HUES48 (cell line): ENCODE measurements at regions not wholly inside any gene's neighbourhood (a gene's known extent, or its start where the extent isn't known, plus 50 kb on each side); places are given as distances from the start of the nearest gene placed in this dataset.

Source experiments
- H3K27ac ChIP-seq: one replicate; pipeline ENCODE4 v1.7.0; 2013; ENCODE audit warnings: low read depth, low read length, inconsistent platforms
- H3K27me3 ChIP-seq: 2 replicates; pipeline ENCODE4 v1.6.1; 2013; ENCODE audit warnings: mild to moderate bottlenecking, low read length; ENCODE audit not compliant: control insufficient read depth, insufficient read depth
- H3K36me3 ChIP-seq: 2 replicates; pipeline ENCODE4 v1.6.1; 2013; ENCODE audit warnings: low read length; ENCODE audit not compliant: control insufficient read depth, insufficient read depth
- H3K4me1 ChIP-seq: 2 replicates; pipeline ENCODE4 v1.6.1; 2013; ENCODE audit warnings: mild to moderate bottlenecking, low read length; ENCODE audit not compliant: control insufficient read depth, insufficient read depth
- H3K4me3 ChIP-seq: 2 replicates; pipeline ENCODE4 v1.5.1; 2013; ENCODE audit warnings: mild to moderate bottlenecking, low read depth, low read length
- H3K9ac ChIP-seq: 2 replicates; pipeline ENCODE4 v1.6.1; 2013; ENCODE audit warnings: mild to moderate bottlenecking, low read depth, low read length, moderate library complexity
- H3K9me3 ChIP-seq: 2 replicates; pipeline ENCODE4 v1.6.1; 2013; ENCODE audit warnings: low read length; ENCODE audit not compliant: control insufficient read depth, insufficient read depth

- peaks cover 32% of the 10 kb centered on the region for H3K4me1 ChIP-seq
- H3K9ac ChIP-seq, result no peak overlapping the region
- no peak overlapping the region for H3K4me3 ChIP-seq
- H3K27me3 ChIP-seq, result no peaks in the 10 kb centered on the region
- H3K36me3 ChIP-seq, result no peaks in the 10 kb centered on the region
- no peaks in the 10 kb centered on the region for H3K9me3 ChIP-seq
- H3K27ac ChIP-seq, result peak overlapping the region; percentile 58
Measured at GRCh38 chr6:139612135-139612465, 237.7 kb upstream of the CITED2 start.

GRCh38 chr6:139611327-139612134 lies 237.1 kb upstream of the CITED2 start:
- H3K36me3 ChIP-seq, result no peaks in the 10 kb centered on the region
- H3K27me3 ChIP-seq, result no peaks in the 10 kb centered on the region
- no peaks in the 10 kb centered on the region for H3K9me3 ChIP-seq
- H3K4me3 ChIP-seq, result no peak overlapping the region
- H3K4me1 ChIP-seq, result peaks cover 36% of the 10 kb centered on the region
- H3K9ac ChIP-seq, result no peak overlapping the region
- H3K27ac ChIP-seq, result peak overlapping the region; percentile 58

- no peaks in the 10 kb centered on the region for H3K27me3 ChIP-seq
- no peak overlapping the region for H3K27ac ChIP-seq
- H3K4me1 ChIP-seq, result peaks cover 36% of the 10 kb centered on the region
- H3K9me3 ChIP-seq, result no peaks in the 10 kb centered on the region
- no peak overlapping the region for H3K4me3 ChIP-seq
- no peaks in the 10 kb centered on the region for H3K36me3 ChIP-seq
- no peak overlapping the region for H3K9ac ChIP-seq
Measured at GRCh38 chr6:139608466-139609261, 234.2 kb upstream of the CITED2 start.

DNA sequence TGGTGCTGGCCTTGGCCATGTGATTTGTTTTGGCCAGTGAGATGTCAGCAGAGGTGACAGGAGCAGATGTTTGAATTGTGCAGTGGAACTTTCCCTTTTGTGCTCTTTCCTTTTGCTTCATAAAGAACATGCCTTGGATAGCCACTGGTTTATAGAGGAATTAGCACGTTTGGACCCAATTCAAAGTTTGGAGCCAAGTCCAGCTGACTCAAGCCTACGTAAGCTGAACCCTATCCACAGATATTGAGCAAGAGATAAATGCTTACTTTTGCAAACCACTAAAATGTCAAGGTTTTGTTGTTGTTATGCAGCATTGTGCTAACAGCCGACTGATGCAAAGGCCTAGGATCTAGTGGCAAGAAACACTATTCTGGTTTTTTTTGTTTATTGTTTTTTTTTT lies 230.9 kb upstream of the CITED2 start:
- H3K9ac ChIP-seq, result no peak overlapping the region
- peaks cover 22% of the 10 kb centered on the region for H3K4me1 ChIP-seq
- H3K36me3 ChIP-seq, result no peaks in the 10 kb centered on the region
- no peak overlapping the region for H3K4me3 ChIP-seq
- no peaks in the 10 kb centered on the region for H3K9me3 ChIP-seq
- H3K27ac ChIP-seq, result no peak overlapping the region
- H3K27me3 ChIP-seq, result no peaks in the 10 kb centered on the region

GRCh38 chr6:139603581-139603980 lies 229.1 kb upstream of the CITED2 start:
- Histone ChIP-seq H3K4me3 (no peak overlapping the region), H3K4me1 (peaks cover 19% of the 10 kb centered on the region), H3K9me3 (no peaks in the 10 kb centered on the region), H3K27me3 (no peaks in the 10 kb centered on the region), H3K9ac (no peak overlapping the region), H3K36me3 (no peaks in the 10 kb centered on the region), H3K27ac (no peak overlapping the region)

- no peaks in the 10 kb centered on the region for H3K36me3 ChIP-seq
- H3K9me3 ChIP-seq, result no peaks in the 10 kb centered on the region
- peaks cover 9% of the 10 kb centered on the region for H3K4me1 ChIP-seq
- no peak overlapping the region for H3K27ac ChIP-seq
- H3K9ac ChIP-seq, result no peak overlapping the region
- no peak overlapping the region for H3K4me3 ChIP-seq
- H3K27me3 ChIP-seq, result no peaks in the 10 kb centered on the region
Measured at GRCh38 chr6:139602577-139602976, 228.1 kb upstream of the CITED2 start.

GRCh38 chr6:139600919-139601475 lies 226.5 kb upstream of the CITED2 start:
- no peaks in the 10 kb centered on the region for H3K36me3 ChIP-seq
- no peak overlapping the region for H3K27ac ChIP-seq
- H3K4me3 ChIP-seq, result no peak overlapping the region
- H3K27me3 ChIP-seq, result no peaks in the 10 kb centered on the region
- H3K9ac ChIP-seq, result no peak overlapping the region
- H3K9me3 ChIP-seq, result no peaks in the 10 kb centered on the region
- H3K4me1 ChIP-seq, result no peaks in the 10 kb centered on the region

DNA sequence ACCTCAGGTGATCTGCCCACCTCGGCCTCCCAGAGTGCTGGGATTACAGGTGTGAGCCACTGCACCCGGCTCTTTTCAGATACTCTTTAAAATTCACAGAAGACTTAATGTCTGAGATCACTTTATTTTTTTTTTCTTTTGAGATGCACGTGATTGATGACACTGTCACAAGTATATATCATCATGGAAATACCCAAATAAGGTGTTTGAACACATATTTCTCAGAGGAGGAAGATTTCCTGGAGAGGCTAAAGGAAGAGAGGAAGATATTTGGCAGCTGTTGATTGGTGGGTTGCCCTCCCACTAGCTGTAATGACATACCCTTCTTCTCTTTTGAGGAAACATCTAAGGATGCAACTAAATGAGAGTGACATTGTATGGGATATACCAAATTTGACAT lies 225.9 kb upstream of the CITED2 start:
- no peak overlapping the region for H3K27ac ChIP-seq
- no peak overlapping the region for H3K4me3 ChIP-seq
- H3K9me3 ChIP-seq, result no peaks in the 10 kb centered on the region
- no peak overlapping the region for H3K9ac ChIP-seq
- H3K36me3 ChIP-seq, result no peaks in the 10 kb centered on the region
- no peaks in the 10 kb centered on the region for H3K27me3 ChIP-seq
- no peaks in the 10 kb centered on the region for H3K4me1 ChIP-seq

DNA sequence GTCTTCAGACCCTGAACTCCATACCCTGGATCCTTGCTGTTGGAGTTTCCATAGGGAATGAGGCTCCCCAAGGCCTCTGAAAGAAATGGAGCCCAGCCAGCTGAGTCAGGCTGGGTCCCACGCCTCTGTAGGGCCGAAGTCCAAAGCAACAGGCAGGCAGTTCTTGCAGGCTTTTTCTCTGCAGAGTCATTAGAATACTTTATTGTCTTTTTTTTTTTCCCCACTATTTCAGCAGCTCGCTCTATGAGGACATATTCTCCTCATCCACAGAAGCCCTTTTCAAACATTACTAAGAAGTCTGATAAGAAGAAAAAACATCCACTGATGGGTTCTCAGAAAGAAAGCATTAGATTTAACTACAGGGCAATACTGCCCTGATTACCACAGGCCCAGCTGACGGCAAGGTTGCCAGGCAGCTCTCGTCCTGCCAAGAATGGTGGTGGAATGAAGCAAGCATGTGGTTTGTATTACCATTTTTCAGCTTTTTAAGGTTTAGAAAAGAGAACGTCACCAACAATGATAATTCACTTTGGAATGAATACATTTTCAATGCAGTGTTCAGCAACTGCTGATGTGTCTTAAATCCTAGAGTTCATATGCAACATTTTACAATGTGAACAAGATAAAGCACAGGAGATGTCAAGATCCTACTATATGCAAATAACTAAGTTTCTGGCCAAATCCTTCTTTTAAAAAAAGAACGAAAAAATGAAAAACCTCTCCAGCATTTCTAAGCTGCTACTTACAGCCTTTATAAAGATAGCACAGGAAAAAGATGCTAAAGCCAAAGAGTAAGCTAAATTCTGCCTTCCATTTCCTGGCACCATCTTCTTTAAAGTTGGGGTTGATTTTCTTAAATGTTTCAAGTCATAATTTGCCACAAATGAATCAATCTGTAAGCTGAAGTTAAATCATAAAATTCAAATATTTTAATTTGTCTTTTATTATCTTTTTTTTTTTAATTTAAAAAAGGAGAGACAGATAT lies 223.6 kb upstream of the CITED2 start:
- H3K36me3 ChIP-seq, result no peaks in the 10 kb centered on the region
- no peaks in the 10 kb centered on the region for H3K27me3 ChIP-seq
- no peak overlapping the region for H3K9ac ChIP-seq
- no peak overlapping the region for H3K27ac ChIP-seq
- H3K4me1 ChIP-seq, result peaks cover 9% of the 10 kb centered on the region; the same call in 1 of the 2 replicates
- H3K4me3 ChIP-seq, result no peak overlapping the region
- H3K9me3 ChIP-seq, result no peaks in the 10 kb centered on the region

- H3K9ac ChIP-seq, result no peak overlapping the region
- no peak overlapping the region for H3K27ac ChIP-seq
- no peak overlapping the region for H3K4me3 ChIP-seq
- H3K4me1 ChIP-seq, result peaks cover 9% of the 10 kb centered on the region; the same call in 1 of the 2 replicates
- H3K9me3 ChIP-seq, result no peaks in the 10 kb centered on the region
- no peaks in the 10 kb centered on the region for H3K27me3 ChIP-seq
- H3K36me3 ChIP-seq, result no peaks in the 10 kb centered on the region
Measured at GRCh38 chr6:139597087-139597763, 222.8 kb upstream of the CITED2 start.
